Fibroblast of peridontal ligament (primary cell): ENCODE measurements at regions not wholly inside any gene's neighbourhood (a gene's known extent, or its start where the extent isn't known, plus 50 kb on each side); places are given as distances from the start of the nearest gene placed in this dataset.
A peak's percentile ranks its signal among the peaks of the same experiment; 100 is the strongest.

Source experiments
- DNase-seq: peaks from one replicate; pipeline ENCODE4 v3.0.0-alpha.2; 2010; ENCODE audit errors: extremely low read depth

DNA sequence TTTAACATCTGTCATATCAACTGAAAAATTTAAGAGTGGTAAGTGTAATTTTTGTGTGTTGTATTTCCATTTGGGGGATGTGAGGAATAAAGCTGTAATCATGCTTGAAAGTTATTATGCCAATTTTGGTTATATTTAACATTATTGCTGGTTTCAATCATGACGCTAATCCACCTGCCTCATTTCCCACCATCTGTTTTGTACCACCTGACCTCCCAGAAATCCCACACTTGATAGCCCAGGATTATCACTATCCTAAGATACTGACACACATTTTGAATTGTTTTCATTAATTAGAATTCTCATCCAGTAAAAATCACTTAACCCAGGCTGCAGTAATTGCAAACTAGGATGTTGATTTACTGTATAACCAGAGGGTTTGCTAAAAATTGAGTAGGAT, 1119.8 kb downstream of the AACS start:
- DNase-seq, result no peak

DNA sequence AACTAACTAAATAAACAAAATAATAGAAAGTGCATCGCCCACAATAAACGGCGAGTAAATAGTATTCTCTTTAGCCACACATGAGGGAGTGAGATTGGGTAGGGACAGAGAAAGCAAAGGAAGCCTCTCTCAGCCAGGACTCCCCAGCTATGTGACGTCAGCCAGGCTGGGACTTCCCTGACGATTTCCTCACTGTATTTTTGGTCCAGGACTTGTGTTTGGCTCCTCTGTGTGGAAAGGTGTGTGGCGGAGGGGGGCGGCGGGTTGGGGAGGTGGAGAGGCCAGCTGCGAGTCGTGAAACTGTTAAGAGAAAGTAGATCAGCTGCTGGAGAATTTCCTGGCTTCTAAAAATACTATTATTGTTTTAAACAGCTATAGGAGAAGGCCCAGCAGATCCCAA, 1124.6 kb downstream of the AACS start:
- no peak for DNase-seq

DNA sequence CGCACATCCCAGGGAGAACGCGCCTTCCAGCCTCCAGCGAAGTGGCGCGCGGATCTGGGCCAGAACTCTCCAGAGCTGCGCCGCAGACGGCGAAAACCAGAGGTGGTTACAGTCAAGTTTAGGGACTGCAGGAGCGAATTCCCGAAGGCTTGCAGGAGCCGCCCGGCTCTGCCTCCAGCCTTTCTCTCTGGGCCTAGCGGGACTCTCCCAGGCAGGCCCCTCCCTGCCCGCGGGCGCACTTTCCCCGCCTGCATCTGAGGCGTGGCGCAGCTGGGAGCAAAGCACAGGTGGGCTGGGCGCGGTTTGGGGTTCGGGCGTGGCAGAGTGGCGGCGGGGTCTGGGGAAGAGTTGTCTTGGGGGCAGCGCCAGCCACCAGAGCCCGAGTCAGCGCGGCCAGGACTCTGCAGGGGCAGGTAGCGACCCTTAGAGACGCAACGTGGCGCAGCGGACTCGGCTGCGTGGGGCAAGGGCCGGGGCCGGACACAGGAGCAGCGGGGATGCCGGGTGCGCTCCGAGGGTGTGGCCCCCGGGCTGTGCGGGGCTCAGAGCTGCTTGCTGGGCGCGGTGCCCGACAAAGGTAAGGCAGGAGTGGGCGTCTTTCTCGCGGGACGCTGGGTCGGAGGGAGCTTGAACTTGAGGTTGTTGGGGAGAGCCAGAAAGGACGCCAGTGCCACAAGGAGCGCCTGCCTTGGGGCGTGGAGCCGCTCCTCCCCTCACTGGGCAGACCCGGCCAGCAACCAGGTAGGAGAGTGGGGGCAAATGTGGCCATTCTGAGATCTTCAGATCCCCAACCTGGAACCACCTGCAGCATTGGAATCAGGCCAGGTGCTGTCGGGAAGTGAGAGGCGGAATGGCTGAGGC, 1126.0 kb downstream of the AACS start:
- no peak for DNase-seq

DNA sequence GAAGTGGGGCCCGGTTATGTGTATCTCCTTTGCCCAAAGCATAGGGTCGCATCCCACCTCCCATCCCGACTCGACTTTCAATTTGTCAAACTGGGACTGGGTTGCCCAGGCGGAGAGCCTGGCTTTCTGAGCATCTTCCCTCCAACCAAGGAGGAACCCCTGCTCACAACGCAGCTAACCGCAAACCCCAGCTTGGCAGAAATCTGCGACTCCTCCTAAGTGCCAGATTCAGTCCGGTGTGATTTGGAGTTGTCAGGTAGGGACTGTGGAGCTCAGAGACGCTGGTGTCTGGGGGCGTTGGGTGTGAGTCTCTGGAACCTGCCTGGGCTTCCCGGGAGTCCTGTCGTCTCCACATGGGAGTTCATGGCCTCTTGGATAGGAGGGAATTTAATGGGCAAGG, 1126.7 kb downstream of the AACS start:
- DNase-seq, result no peak

DNA sequence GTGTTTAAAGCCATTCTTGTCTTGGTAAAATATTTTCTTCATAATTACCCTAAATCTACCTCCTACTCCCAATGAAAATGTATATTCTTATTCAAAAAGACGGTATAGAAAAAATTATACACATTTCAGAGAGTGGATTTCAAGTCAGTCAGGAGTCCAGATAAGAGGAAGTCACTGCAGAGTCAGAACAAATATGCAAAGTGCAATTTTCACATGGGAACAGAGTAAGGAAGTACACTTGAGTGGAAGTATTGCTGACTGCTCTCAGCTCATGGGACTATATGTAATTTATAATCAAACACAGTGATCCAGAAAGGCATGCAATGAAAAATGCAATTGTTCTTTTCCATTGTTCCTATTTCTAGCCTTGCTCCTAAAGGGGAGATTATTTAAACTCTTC, 1128.0 kb downstream of the AACS start:
- no peak for DNase-seq

DNA sequence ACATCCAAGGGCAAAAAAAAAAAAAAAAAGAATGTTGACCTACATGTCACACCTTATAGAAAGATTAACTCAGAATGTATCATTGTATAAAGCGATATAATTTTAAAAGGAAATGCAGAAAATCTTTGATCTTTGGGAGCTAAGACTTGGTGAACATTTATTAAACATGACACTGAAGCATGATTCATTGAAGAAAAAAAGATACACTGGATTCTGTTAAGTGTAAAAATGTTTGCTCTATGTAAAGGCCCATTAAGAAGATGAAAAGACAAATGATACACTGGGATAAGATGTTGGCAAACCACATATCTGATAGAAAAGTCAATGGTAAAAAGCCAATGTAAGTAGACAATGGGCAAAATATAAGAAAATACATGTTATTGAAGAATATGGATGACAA, 1131.0 kb downstream of the AACS start:
- no peak for DNase-seq

DNA sequence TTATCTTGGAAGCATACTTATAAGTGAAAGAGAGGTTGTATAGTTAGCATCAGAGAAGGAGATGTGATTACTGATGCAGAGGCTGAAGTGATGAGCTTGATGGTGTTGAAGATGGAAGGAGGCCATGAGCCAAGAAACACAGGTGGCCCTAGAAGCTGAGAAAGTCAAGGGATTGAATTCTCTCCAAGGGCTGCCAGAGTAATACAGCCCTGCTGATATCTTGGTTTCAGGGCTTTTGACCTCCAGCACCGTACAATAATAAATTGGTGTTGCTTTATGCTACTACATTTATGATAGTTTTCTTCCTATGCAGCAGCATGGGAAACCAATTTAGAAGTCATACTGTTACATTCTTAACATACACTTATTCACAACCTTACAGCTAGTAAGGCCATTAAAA, 1133.3 kb downstream of the AACS start:
- no peak for DNase-seq

DNA sequence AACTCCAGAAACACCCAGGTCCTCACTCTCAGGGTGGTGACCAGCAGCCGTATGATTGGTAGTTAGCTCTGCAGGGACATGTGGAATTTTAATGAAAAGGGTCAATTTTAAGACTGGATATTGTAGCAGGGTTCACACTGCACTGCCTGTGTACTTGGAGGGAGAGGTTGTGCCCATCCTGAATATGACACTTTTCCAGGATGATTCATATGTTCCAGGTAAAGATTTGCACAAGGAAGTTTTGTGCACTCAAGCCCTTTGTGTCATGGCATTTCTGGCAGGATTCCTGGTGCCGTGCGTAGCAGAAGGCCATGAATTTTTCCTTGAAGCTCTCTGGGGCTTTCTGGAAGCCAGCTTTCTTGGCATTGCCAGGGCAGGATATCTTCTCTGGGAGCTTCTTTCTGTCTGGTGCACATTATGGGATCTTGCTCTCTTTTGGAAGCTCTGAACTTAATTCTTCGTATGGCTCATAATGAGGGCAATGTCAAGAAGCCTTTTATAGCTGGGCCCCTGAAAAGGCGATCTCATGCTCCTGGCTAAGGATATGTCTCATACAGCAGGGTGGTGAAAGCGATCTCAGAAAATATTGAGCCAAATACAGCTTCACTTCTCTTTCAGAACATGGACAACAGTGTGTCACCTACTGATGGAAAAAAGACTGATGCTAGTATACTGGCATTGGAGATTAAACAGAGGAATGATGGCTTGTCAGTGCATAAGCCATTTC, 1133.9 kb downstream of the AACS start:
- DNase-seq, result no peak

DNA sequence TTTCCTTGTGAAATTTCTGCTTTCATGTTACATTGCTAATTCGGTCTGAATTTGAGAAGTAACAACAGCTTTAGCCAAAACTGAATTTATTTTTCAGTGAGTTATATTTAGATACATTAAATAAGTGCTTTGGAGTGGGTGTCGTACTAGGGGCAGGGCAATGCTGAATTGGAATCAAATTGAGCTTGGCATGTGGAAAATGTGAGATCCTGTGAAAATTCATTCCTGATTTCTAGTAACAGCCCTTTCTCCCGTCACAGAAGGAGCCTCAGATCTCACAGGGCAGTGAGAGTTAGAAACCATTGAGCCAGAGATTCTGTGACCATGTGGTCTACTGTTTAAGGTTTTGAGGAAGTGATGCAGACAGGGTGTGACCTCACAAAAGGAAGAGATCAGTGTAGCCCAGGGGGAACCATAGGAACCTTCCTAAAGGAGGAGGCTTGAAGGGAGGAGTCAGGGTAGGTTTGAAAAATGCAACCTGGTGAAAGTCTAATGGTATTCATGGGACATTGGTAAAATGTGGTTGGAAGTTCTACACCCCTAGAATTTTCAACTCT, 1136.8 kb downstream of the AACS start:
- no peak for DNase-seq

DNA sequence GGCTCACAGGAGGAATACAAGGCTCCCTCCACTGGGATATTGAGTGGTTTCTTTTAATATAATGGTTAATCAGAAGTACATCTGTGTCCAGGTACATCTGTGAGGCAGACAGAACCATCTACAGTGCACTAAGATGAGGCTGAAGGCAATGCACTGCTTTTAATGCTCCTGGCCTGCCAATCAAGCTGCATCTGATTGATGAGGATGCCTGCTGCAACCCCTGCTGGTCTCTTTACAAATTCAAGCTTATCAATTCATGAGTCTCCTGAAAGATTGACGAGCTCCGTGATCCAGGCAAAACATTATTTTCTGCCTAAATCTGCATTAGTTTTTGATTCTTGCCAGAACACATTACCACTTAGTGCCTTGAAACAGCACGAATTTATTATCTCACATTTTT, 1139.1 kb downstream of the AACS start:
- DNase-seq, result no peak

DNA sequence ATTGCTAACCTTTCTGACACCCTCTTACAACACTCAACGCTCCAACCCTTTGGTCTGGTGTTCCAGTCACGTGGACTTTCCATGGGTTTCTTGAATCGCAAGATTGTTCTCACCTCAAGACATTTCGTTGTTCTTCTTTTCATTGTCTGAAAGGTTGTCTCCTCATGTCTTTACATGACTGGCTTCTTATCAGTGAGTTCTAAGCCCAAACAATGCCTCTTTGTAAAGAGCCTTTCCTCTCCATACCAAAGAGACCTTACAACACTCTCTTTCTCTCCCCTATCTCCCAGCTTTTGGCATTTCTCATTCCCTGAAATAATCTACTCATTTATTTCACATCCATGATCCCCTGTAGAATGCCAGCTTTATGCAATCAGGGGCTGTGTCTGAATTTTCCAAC, 1144.8 kb downstream of the AACS start:
- no peak for DNase-seq

DNA sequence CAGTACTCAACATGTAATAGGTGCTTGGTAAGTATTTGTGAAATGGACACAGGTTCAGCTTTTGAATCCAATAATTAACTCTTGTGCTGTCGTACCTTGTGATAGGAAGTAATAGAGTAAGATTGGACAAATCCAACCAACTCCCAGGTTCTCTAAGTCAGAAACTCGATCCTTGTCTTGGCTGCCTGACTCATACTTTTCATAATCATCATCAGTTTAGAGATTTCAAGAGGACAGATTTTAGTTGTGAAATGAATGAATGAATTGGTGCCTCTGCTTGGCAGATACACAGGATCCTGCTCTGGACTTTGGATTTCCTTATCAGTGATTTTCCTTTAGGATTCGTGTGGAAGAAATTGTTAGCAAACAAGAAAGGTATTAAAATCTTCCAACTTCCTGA, 1145.2 kb downstream of the AACS start:
- DNase-seq, result peak; percentile 2

DNA sequence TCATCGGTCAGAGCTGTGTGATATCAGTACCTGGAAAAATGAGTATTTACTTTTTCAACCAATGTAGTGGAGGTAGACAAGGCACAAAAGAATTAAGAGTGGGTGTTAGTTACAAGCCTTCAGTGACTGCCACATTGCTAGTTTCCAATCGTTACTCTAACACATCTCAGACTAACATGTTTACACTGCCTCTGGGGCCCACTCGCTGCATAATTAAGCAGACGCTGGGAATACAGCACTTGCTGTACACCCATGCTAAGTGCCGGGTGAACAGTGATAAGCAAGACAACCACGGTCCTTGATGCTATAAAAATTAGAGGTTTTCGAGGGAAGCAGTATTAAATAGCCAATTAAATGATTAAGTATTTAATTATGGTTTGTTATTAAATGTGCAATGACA, 1147.6 kb downstream of the AACS start:
- DNase-seq, result no peak

DNA sequence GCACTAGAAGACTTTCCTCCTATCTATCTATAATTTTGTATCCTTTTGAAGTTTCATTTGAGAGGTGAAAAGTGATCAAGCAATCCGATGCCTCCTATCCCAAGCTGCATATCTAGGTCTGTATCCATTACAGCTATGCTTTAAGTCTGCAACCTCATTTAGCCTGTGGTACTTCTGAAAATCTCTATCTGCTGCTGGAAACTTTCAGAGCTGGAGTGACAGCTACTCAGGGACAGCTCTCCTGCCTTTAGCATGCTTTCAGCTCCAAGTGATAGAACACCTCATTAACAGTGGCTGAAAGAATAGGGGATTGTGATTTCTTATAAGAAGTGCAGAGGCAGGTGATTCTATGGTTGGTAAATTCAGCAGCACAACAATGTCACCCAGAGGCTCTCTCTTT, 1153.5 kb downstream of the AACS start:
- DNase-seq, result no peak

DNA sequence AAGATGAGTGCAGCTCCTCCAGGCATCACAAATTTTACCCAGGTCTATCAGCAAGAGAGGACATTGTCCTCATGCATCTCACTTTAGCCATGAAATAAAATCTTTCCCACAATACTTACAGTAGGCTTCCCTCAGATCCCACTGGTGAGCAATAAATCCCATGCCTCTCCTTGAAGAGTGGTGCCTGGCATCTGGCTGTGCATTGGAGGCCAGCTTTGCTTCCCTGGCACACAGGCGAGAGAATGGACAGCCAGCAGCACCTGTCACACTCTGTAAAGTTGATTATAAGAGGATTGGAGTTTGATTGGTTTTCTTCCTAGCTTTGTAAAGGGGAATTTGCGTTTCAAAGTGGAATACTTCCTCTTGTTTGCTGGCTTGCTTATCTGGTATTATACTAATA, 1153.9 kb downstream of the AACS start:
- no peak for DNase-seq

DNA sequence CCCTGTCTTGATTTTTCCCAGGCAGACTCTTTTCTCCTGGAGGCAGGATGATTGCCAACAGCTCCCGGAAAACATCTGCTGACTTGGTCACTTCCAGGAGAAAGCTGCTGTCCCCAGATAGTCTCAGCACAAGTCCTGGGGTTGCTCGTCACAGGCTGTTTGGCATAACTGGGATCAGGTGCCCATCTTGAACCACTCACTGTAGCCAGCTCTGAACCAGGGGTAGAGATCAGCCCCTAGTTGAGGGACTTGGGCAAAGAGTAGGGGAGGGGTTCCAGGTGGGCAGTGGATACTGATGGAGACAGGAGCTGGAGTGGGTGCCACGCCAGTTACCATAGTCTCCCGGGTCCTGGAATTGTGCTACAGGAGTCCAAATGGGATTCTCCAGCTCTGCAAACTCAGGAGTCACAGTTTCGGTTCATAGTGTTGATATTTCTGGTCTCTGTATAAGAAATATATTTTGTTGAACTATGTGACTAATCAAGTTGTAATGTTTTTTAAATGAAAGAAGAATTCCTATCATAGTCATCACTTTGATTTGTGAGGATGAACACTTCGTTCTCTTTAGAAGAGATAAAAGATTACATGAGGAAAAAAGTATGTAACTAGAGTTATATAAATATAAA, 1154.5 kb downstream of the AACS start:
- DNase-seq, result no peak

DNA sequence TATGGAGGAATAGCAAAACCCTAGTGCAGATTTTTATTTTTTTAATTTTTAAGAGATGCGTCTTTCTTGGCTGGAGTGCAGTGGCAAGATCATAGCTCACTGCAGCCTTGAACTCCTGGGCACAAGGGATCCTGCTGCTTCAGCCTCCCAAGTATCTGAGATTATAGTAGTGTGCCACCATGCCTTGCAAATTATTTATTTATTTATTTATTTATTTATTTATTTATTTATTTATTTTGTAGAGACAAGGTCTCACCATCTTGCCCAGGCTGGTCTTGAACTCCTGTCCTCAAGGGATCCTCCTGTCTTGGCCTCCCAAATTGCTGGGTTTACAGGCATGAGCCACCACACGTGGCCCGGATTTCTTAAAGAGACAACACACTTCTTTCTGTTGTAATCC, 1158.8 kb downstream of the AACS start:
- no peak for DNase-seq

DNA sequence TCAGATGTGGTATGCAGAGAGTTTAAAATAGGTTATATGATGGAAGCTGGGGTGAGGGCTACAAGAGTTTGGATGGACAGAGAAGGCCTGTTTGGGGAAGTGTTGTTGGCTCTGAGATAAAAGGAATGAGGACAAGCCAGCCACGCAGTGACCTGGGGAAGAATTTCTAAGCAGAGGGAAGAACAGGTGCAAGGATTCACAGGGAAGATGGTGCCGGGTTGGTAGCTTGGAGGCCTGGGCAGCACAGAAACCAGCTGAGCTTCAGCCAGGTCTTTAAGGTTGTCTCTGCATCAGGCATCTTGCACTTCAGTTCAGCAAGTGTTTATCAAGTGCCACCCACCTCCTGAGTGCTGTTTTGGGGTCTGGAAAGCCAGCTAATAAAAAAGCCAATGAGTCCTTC, 1163.7 kb downstream of the AACS start:
- DNase-seq, result no peak

DNA sequence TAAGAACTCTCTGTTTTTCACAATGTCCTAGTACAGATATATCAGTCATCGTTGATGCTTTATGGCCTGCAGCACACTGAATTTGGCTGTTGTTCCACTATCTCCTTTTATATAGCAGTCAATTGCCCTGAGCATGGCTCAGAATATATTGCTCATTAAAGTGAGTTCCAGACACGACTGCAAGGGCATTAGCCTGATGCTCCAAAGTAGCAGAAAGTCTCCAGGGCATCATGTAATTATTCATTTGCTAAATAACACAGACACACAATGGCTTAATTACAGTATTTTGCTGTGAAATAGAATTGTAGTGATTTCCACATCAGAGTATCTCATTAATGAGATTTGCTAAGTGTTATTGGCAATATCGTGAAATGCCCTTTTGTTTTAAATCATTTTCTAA, 1167.5 kb downstream of the AACS start:
- DNase-seq, result no peak

DNA sequence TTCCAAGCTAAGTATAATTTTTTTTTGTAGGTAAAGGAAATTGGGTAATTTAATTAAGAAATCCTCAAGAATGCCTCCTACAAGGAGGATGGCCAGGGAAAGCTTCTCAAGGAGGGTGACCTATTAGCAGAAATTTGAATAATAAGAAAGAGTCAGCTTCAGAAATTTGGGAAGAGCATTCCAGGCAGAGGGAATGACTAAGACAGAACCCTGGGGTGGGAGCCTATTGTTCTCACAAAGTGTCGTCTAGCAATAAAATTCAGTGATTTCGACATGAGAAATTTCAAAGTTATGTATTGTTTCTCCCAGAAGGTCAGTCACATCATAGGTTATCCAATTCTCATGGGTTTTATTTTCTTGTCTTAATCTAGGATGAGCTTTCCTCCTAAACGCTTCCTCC, 1168.4 kb downstream of the AACS start:
- DNase-seq, result no peak

DNA sequence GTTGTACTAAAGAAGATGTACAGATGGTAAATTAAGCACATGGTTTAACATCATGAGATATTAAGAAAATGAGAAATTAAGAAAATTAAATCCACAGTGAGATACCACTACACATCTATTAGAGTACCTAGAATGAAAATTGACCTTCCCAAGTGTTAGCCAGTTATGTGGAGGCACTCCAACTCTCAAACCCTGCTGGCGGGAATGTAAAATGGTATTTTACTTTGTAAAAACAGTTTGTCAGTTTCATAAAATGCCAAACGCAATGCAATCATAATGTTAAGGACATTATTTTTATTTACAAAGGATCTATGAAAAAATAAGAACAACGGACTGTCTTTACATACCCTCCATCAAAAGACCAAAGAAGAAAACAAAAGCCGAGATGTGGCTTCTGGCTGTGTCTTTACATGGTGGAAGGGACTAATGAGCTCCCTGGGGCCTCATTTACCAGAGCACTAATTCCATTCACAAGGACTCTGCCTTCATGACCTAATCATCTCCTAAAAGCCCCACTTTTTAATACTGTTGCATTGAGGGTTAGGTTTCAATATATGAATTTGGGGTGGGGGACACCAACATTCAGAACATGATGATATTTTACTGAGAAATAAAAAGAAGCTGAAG, 1178.7 kb downstream of the AACS start:
- DNase-seq, result no peak

DNA sequence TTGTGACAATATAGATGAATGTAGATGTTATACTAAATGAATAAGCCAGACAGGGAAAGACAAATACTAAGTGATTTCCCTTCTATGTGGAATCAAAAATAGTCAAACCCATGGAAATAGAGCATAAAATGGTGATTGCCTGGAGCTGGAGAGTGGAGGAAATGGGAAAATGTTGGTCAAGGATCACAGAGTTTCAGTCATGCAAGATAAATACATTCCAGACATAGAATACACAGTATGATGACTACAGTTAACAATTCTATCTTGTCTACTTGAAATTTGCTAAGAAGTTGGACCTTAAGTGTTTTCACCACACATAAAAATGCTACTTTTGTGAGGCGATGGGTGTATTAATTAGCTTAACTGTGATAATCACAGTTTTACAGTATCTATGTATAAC, 1182.7 kb downstream of the AACS start:
- DNase-seq, result peak; percentile 23
